Caco-2 (cell line): ENCODE measurements at regions not wholly inside any gene's neighbourhood (a gene's known extent, or its start where the extent isn't known, plus 50 kb on each side); places are given as distances from the start of the nearest gene placed in this dataset.

Source experiments
- BruUV-seq: library from RNA; stranded (reverse); fragments of 400-500 nt; replicated peaks from 2 replicates; lab custom pipeline; 2021; lab: Mats Ljungman, UMichigan
- CTCF ChIA-PET: fragments of 300-600 bp; sonication (Branson Sonifier 250); formaldehyde crosslinking; loops from one replicate; lab custom pipeline; 2022; ENCODE audit warnings: antibody characterized with exemption; lab: Charles Lee
- POLR2A ChIA-PET: fragments of 300-600 bp; sonication (Branson Sonifier 250); formaldehyde crosslinking; loops from one replicate; lab custom pipeline; 2022; ENCODE audit warnings: antibody characterized with exemption; lab: Charles Lee
- DNase-seq, 2 experiments: peaks; one replicate each; pipeline versions ENCODE4 v3.0.0 to v3.0.0-alpha.2; 2020 to 2022
- H3K27me3 ChIP-seq: replicated peaks from 2 replicates; pipeline ENCODE4 v1.6.0; 2011; ENCODE audit warnings: low read length; ENCODE audit not compliant: control insufficient read depth, insufficient read depth
- H3K36me3 ChIP-seq: 2 replicates; pipeline ENCODE4 v1.5.1; 2011; ENCODE audit warnings: low read length; ENCODE audit not compliant: control insufficient read depth, insufficient read depth
- H3K4me1 ChIP-seq: fragments of 250-450 bp; sonication (Bioruptor Pico); 2 replicates; pipeline ENCODE4 v1.5.1; 2020; ENCODE audit warnings: mild to moderate bottlenecking
- H3K4me3 ChIP-seq: 2 replicates; pipeline ENCODE4 v1.5.1; 2011; ENCODE audit warnings: low read depth, mild to moderate bottlenecking, control low read depth, low read length
- H3K9me3 ChIP-seq: fragments of 250-450 bp; sonication (Bioruptor Pico); 2 replicates; pipeline ENCODE4 v1.5.1; 2020; ENCODE audit warnings: mild to moderate bottlenecking, moderate library complexity
- H3K27ac Mint-ChIP-seq: one replicate; pipeline ENCODE4 v1.8.0; 2022; ENCODE audit warnings: mixed read lengths; ENCODE audit not compliant: unreplicated experiment
- H3K27me3 Mint-ChIP-seq: one replicate; pipeline ENCODE4 v1.8.0; 2022; ENCODE audit warnings: mixed read lengths; ENCODE audit not compliant: insufficient read depth, unreplicated experiment
- H3K36me3 Mint-ChIP-seq: one replicate; pipeline ENCODE4 v1.8.0; 2022; ENCODE audit warnings: mild to moderate bottlenecking, mixed read lengths; ENCODE audit not compliant: insufficient read depth, unreplicated experiment
- H3K4me1 Mint-ChIP-seq: one replicate; pipeline ENCODE4 v1.8.0; 2022; ENCODE audit warnings: low read depth, mixed read lengths; ENCODE audit not compliant: unreplicated experiment
- H3K4me3 Mint-ChIP-seq: one replicate; pipeline ENCODE4 v1.8.0; 2022; ENCODE audit warnings: mild to moderate bottlenecking, moderate library complexity, mixed read lengths; ENCODE audit not compliant: unreplicated experiment
- H3K9me3 Mint-ChIP-seq: one replicate; pipeline ENCODE4 v1.8.0; 2022; ENCODE audit warnings: mixed read lengths; ENCODE audit not compliant: unreplicated experiment
- intact Hi-C: fragments of 100-400 bp; cut with micrococcal nuclease; formaldehyde crosslinking; loops from one replicate; pipeline ENCODE4 v1.10.0; 2022; ENCODE audit not compliant: unreplicated experiment
- TF ChIP-seq, protein P1 (sequence below), 2 experiments: fragments of 200-600 bp in 1 of 2; IDR thresholded peaks; 1 replicate in 1 of 2; 2 replicates in 1 of 2; pipeline versions ENCODE4 v1.5.1 to v1.8.0; 2011 to 2022; ENCODE audit warnings: antibody characterized with exemption in 1 of 2, control low read depth in 1 of 2, inconsistent platforms in 1 of 2, low read depth in 1 of 2, low read length in 1 of 2, mild to moderate bottlenecking in 1 of 2, moderate library complexity in 1 of 2; ENCODE audit not compliant: insufficient read depth in 1 of 2, severe bottlenecking in 1 of 2, unreplicated experiment in 1 of 2

DNA sequence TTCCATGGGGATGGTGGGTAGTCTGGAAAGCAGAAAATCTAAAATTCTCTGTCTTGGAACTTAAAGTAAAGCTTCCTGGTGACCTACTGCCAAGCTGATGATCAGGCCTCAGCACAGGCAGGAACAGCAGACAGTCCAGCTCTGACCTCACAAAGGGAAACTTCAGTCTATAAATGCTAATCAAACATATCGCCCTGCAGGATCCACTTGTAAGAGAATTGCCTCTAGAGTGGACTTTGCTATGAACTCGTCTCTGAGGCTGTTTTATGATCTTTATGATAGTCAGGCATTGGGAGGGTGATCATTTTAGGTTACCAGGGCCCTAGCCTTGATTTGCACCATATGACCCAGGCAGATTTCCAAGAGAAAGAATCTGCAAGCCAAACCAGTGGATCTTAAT is 67.6 kb upstream of the SELENOP start:
- Mint-ChIP-seq H3K36me3 (no peaks in the 10 kb centered on the region), H3K27ac (peak overlapping the region; percentile 48), H3K9me3 (no peaks in the 10 kb centered on the region), H3K27me3 (no peaks in the 10 kb centered on the region), H3K4me1 (peaks cover 35% of the 10 kb centered on the region), H3K4me3 (no peak overlapping the region)
- Histone ChIP-seq H3K9me3 (no peaks in the 10 kb centered on the region), H3K4me3 (no peak overlapping the region), H3K27me3 (no peaks in the 10 kb centered on the region), H3K36me3 (no peaks in the 10 kb centered on the region; the same call in 1 of the 2 replicates), H3K4me1 (peaks cover 48% of the 10 kb centered on the region)
- ChIA-PET CTCF (interaction anchor here (0.6 to 1.4 kb wide), 4 partner anchors 10 to 838 kb away, joined by 4 to 5 read pairs (median 4); no protein-coding TSS in a partner anchor), POLR2A (no interaction called here)
- peak in 1 of 2 experiments; percentile 27 for DNase-seq
- intact Hi-C loops: loop anchor here (1.0 kb wide), 1 partner anchor 8 kb away; no protein-coding TSS in a partner anchor
- TF ChIP-seq, protein P1, sequence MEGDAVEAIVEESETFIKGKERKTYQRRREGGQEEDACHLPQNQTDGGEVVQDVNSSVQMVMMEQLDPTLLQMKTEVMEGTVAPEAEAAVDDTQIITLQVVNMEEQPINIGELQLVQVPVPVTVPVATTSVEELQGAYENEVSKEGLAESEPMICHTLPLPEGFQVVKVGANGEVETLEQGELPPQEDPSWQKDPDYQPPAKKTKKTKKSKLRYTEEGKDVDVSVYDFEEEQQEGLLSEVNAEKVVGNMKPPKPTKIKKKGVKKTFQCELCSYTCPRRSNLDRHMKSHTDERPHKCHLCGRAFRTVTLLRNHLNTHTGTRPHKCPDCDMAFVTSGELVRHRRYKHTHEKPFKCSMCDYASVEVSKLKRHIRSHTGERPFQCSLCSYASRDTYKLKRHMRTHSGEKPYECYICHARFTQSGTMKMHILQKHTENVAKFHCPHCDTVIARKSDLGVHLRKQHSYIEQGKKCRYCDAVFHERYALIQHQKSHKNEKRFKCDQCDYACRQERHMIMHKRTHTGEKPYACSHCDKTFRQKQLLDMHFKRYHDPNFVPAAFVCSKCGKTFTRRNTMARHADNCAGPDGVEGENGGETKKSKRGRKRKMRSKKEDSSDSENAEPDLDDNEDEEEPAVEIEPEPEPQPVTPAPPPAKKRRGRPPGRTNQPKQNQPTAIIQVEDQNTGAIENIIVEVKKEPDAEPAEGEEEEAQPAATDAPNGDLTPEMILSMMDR (IDR thresholded peaks at IDR 0.05; ENCODE audit: insufficient read depth in 1 of 2, low read depth in 1 of 2, low read length in 1 of 2, severe bottlenecking in 1 of 2, unreplicated experiment in 1 of 2): no peak
- no TSS peak for BruUV-seq

DNA sequence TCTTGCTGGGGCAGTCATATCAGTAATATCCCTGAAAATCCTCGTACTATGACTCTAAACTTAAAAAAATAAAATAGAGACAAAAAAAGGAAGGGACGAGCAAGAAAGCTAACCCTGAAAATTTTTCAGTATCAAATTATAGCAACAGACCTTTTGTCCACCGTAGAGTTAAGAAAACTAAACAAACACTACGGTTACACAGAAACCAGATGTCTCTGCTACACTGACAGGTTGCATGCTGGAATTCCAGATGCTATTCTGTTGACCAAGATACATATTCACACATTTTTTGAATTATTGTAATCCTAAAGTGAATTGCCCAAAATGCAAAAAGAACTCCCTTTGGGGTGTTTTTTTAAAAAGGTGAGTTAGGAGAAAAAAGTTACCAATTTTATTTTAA is 66.9 kb upstream of the SELENOP start:
- H3K4me3 Mint-ChIP-seq: no peak overlapping the region
- Histone ChIP-seq H3K27me3 (no peaks in the 10 kb centered on the region), H3K36me3 (no peaks in the 10 kb centered on the region; the same call in 1 of the 2 replicates), H3K9me3 (no peaks in the 10 kb centered on the region), H3K4me1 (peaks cover 54% of the 10 kb centered on the region), H3K4me3 (no peak overlapping the region)
- peak overlapping the region; percentile 48 for H3K27ac Mint-ChIP-seq
- TF ChIP-seq, protein P1 (IDR thresholded peaks at IDR 0.05; ENCODE audit: insufficient read depth in 1 of 2, low read depth in 1 of 2, low read length in 1 of 2, severe bottlenecking in 1 of 2, unreplicated experiment in 1 of 2): no peak
- no peaks in the 10 kb centered on the region for H3K36me3 Mint-ChIP-seq
- intact Hi-C loops: no loop called here
- no peaks in the 10 kb centered on the region for H3K27me3 Mint-ChIP-seq
- peaks cover 41% of the 10 kb centered on the region for H3K4me1 Mint-ChIP-seq
- no peaks in the 10 kb centered on the region for H3K9me3 Mint-ChIP-seq
- no peak for DNase-seq
- no TSS peak for BruUV-seq
- CTCF ChIA-PET: interaction anchor here (1.1 to 1.4 kb wide), 2 partner anchors 24 to 30 kb away, joined by 4 read pairs; no protein-coding TSS in a partner anchor
- POLR2A ChIA-PET: no interaction called here

DNA sequence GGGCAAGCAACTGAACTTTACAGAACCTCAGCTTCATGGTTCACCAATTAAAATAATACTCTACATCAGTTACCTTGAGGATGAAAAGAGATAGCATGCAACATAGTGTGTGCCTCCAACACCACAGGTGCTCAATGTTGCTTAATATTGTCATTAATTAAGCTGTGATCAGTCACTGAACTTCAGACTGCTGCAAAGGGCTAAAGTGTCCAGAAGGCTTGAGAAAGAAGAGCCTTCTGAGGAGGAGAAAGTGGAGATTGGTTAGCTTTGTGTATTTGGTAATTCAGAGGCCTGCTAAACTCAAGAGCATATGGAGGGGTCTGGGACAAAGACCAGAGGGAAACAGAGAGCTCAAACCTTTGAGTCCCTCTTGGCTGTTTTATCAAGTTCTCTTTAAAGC is 66.3 kb upstream of the SELENOP start:
- Histone ChIP-seq H3K4me3 (no peak overlapping the region), H3K36me3 (no peaks in the 10 kb centered on the region; the same call in 1 of the 2 replicates), H3K9me3 (no peaks in the 10 kb centered on the region), H3K4me1 (peaks cover 54% of the 10 kb centered on the region), H3K27me3 (no peaks in the 10 kb centered on the region)
- DNase-seq: no peak
- no TSS peak for BruUV-seq
- TF ChIP-seq, protein P1 (IDR thresholded peaks at IDR 0.05; ENCODE audit: insufficient read depth in 1 of 2, low read depth in 1 of 2, low read length in 1 of 2, severe bottlenecking in 1 of 2, unreplicated experiment in 1 of 2): no peak
- ChIA-PET POLR2A (interaction anchor here (0.9 kb wide), 1 partner anchor 67 kb away, joined by 3 read pairs; no protein-coding TSS in a partner anchor), CTCF (interaction anchor here (0.6 to 1.4 kb wide), 3 partner anchors 23 to 66 kb away, joined by 4 read pairs; no protein-coding TSS in a partner anchor)
- H3K27ac Mint-ChIP-seq: peak overlapping the region; percentile 12
- H3K4me1 Mint-ChIP-seq: peaks cover 46% of the 10 kb centered on the region
- intact Hi-C loops: no loop called here
- no peaks in the 10 kb centered on the region for H3K9me3 Mint-ChIP-seq
- H3K27me3 Mint-ChIP-seq: no peaks in the 10 kb centered on the region
- no peak overlapping the region for H3K4me3 Mint-ChIP-seq
- H3K36me3 Mint-ChIP-seq: no peaks in the 10 kb centered on the region
